Vagina (tissue), 2 donors: ENCODE measurements at regions not wholly inside any gene's neighbourhood (a gene's known extent, or its start where the extent isn't known, plus 50 kb on each side); places are given as distances from the start of the nearest gene placed in this dataset.

ENCODE experiments used
- DNase-seq, 2 donors: peaks; one replicate each; pipeline ENCODE4 v3.0.0-alpha.2; 2017; ENCODE audit errors: extremely low spot score in 2 of 2
- H3K27ac ChIP-seq: fragments of 200-600 bp; sonication (generic); one replicate; pipeline ENCODE4 v1.5.1; 2019
- H3K27me3 ChIP-seq: fragments of 200-600 bp; sonication (generic); one replicate; pipeline ENCODE4 v1.5.1; 2019
- H3K36me3 ChIP-seq, 2 donors: fragments of 200-600 bp; sonication (generic); one replicate each; pipeline ENCODE4 v1.5.1; 2017 to 2019
- H3K4me1 ChIP-seq: fragments of 200-600 bp; sonication (generic); one replicate; pipeline ENCODE4 v1.5.1; 2019
- H3K4me3 ChIP-seq, 2 donors: fragments of 200-600 bp; sonication (generic); 1 replicate in 1 of 2; 2 replicates in 1 of 2; pipeline ENCODE4 v1.5.1; 2016 to 2019
- H3K9me3 ChIP-seq: fragments of 200-600 bp; sonication (generic); one replicate; pipeline ENCODE4 v1.5.1; 2019
- POLR2A ChIP-seq, 2 donors: fragments of 450-650 bp; IDR thresholded peaks; one replicate each; pipeline ENCODE4 v1.6.1; 2017; ENCODE audit warnings: antibody characterized with exemption in 2 of 2, mild to moderate bottlenecking in 2 of 2, moderate library complexity in 2 of 2
- POLR2AphosphoS5 ChIP-seq, 2 donors: sonication (generic); formaldehyde crosslinking; IDR thresholded peaks; one replicate each; pipeline ENCODE4 v1.9.0; 2017; ENCODE audit warnings: antibody characterized with exemption in 2 of 2, mild to moderate bottlenecking in 2 of 2, low read depth in 1 of 2; ENCODE audit not compliant: insufficient read depth in 1 of 2
- intact Hi-C: fragments of 100-400 bp; cut with DNase I; formaldehyde crosslinking; loops from one replicate; pipeline ENCODE4 v1.15.1; 2023
- TF ChIP-seq, protein P1 (sequence below), 3 experiments: fragments of 450-650 bp in 2 of 3; fragments of 200-600 bp in 1 of 3; sonication (generic) in 1 of 3; IDR thresholded peaks; one replicate each; pipeline ENCODE4 v1.5.1; 2017 to 2019; ENCODE audit warnings: antibody characterized with exemption in 3 of 3, mild to moderate bottlenecking in 2 of 3, moderate library complexity in 2 of 3

GRCh38 chr6:155561966-155562364 lies 106.3 kb upstream of the NOX3 start:
- no peak for TF ChIP-seq POLR2AphosphoS5 (IDR thresholded peaks at IDR 0.05; ENCODE audit: insufficient read depth in 1 of 2, low read depth in 1 of 2)
- H3K27me3 ChIP-seq, result no peaks in the 10 kb centered on the region
- H3K4me1 ChIP-seq, result no peaks in the 10 kb centered on the region
- H3K9me3 ChIP-seq, result no peaks in the 10 kb centered on the region
- DNase-seq, result no peak
- no peaks in the 10 kb centered on the region for H3K36me3 ChIP-seq
- no peak overlapping the region for H3K4me3 ChIP-seq
- intact Hi-C loops, result no loop called here
- H3K27ac ChIP-seq, result no peak overlapping the region

GRCh38 chr6:155561257-155561965 lies 105.8 kb upstream of the NOX3 start:
- no peaks in the 10 kb centered on the region for H3K4me1 ChIP-seq
- intact Hi-C loops, result no loop called here
- no peaks in the 10 kb centered on the region for H3K9me3 ChIP-seq
- H3K27ac ChIP-seq, result no peak overlapping the region
- no peaks in the 10 kb centered on the region for H3K36me3 ChIP-seq
- no peak overlapping the region for H3K4me3 ChIP-seq
- DNase-seq, result no peak
- H3K27me3 ChIP-seq, result no peaks in the 10 kb centered on the region
- no peak for TF ChIP-seq POLR2A (IDR thresholded peaks at IDR 0.05)

DNA sequence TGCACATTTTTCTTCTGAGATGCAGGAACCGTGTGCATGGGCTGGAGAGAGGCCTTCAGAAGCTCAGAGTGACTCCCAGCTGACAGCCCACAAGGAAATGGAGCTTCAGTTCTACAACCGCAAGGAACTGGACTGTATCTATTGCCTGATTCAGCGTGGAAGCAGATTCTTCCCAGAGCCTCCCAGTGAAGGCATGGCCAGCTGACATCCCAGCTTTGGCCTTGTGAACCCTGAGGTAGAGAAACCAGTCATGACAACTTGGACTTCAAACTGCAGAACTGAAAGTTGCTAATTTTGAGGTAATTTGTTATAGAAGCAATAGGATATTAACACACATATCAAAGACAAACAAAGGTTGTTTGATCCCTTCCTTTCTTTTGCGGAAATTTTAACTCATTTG lies 94.3 kb upstream of the NOX3 start:
- intact Hi-C loops, result no loop called here
- TF ChIP-seq POLR2A (IDR thresholded peaks at IDR 0.05) (no peak), POLR2AphosphoS5 (IDR thresholded peaks at IDR 0.05; ENCODE audit: insufficient read depth in 1 of 2, low read depth in 1 of 2) (no peak)
- TF ChIP-seq, protein P1, sequence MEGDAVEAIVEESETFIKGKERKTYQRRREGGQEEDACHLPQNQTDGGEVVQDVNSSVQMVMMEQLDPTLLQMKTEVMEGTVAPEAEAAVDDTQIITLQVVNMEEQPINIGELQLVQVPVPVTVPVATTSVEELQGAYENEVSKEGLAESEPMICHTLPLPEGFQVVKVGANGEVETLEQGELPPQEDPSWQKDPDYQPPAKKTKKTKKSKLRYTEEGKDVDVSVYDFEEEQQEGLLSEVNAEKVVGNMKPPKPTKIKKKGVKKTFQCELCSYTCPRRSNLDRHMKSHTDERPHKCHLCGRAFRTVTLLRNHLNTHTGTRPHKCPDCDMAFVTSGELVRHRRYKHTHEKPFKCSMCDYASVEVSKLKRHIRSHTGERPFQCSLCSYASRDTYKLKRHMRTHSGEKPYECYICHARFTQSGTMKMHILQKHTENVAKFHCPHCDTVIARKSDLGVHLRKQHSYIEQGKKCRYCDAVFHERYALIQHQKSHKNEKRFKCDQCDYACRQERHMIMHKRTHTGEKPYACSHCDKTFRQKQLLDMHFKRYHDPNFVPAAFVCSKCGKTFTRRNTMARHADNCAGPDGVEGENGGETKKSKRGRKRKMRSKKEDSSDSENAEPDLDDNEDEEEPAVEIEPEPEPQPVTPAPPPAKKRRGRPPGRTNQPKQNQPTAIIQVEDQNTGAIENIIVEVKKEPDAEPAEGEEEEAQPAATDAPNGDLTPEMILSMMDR (IDR thresholded peaks at IDR 0.05), result no peak
- H3K4me3 ChIP-seq, result no peak overlapping the region
- no peak for DNase-seq
- H3K27me3 ChIP-seq, result no peaks in the 10 kb centered on the region
- no peak overlapping the region for H3K27ac ChIP-seq
- H3K36me3 ChIP-seq, result no peaks in the 10 kb centered on the region
- H3K4me1 ChIP-seq, result no peaks in the 10 kb centered on the region
- no peaks in the 10 kb centered on the region for H3K9me3 ChIP-seq

DNA sequence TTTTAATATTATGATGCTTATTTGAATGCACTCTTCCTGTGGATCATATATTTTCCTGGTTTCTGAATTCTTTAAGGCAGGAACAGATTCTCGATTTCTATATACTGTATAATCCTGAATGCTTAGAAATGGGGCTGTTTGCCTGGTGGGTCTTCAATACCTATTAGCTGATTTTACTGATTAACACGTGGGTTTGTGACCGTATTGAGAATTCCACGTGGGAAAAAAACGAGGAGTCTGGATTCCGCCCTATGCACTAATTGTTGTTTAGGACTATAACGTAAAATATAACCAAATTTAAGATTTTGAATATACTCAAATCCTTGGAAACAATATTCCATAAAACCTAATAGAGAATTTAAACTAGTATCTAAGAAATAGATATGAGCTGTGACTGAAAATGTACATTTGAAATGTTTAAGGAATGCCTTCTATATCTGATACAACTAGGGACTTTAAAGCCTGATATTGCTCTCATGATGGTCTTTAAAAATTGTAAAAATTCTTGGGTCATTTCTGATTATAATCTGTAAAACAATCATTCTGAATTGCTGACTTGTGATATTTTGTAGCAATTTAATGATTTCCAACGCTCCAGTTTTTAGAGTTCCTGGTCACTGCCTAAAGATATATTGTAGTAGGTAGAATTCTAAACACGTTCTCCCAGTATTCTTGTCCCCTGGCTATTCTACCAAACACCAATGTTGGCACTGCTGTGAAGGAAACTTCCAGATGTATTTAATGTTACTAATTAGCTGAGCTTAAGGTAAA lies 93.6 kb upstream of the NOX3 start:
- H3K4me1 ChIP-seq, result no peaks in the 10 kb centered on the region
- no peaks in the 10 kb centered on the region for H3K9me3 ChIP-seq
- H3K27me3 ChIP-seq, result no peaks in the 10 kb centered on the region
- DNase-seq, result no peak
- H3K36me3 ChIP-seq, result no peaks in the 10 kb centered on the region
- H3K27ac ChIP-seq, result no peak overlapping the region
- no peak overlapping the region for H3K4me3 ChIP-seq
- TF ChIP-seq, protein P1 (IDR thresholded peaks at IDR 0.05), result no peak
- no peak for TF ChIP-seq POLR2AphosphoS5 (IDR thresholded peaks at IDR 0.05; ENCODE audit: insufficient read depth in 1 of 2, low read depth in 1 of 2)
- TF ChIP-seq POLR2A (IDR thresholded peaks at IDR 0.05), result no peak
- intact Hi-C loops, result no loop called here

DNA sequence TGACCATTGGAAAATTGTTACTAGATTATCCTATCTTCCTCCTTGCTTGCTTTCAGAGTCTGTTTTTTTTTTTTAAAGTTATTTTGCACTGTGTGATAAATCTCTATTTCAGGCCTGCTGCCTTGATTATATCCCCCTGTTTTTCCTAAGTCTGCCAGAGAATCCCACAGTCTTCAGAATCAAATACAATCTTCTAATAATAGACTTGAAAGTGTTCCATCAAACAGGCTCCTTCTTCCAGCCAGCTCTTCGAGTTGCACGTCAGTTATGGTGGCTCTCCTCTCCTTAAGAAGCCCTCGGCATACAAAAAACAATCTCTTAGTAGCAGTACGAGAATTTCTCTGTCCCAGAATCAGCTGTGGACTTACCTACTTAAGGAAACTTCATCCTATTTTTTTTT lies 92.9 kb upstream of the NOX3 start:
- Histone ChIP-seq H3K9me3 (no peaks in the 10 kb centered on the region), H3K36me3 (no peaks in the 10 kb centered on the region), H3K4me1 (no peaks in the 10 kb centered on the region), H3K27ac (no peak overlapping the region), H3K27me3 (no peaks in the 10 kb centered on the region), H3K4me3 (no peak overlapping the region)
- intact Hi-C loops, result no loop called here
- no peak for TF ChIP-seq POLR2A (IDR thresholded peaks at IDR 0.05)
- DNase-seq, result no peak

DNA sequence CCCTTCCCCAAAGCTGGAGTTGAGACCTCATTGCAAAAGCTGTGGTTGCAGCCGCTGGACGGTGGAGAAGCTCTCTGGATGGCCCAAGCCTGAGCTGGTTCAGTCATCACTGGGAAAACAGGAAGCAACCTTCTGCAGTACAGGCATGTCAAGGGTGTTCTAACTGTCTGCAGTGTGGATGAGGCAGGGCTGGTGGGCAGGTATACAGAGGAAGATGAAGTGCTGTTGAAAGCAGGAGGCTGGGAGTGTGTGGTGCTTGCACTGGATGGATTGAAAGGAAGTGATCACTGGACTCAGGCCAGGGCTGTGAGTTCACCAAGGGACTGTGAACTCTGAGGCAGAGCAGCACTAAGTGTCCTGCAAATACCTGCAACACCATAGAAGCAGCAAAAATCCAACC lies 89.0 kb upstream of the NOX3 start:
- Histone ChIP-seq H3K36me3 (no peaks in the 10 kb centered on the region), H3K4me3 (no peak overlapping the region), H3K27me3 (no peaks in the 10 kb centered on the region), H3K27ac (no peak overlapping the region), H3K4me1 (no peaks in the 10 kb centered on the region), H3K9me3 (no peaks in the 10 kb centered on the region)
- intact Hi-C loops, result no loop called here
- TF ChIP-seq POLR2A (IDR thresholded peaks at IDR 0.05), result no peak
- TF ChIP-seq, protein P1 (IDR thresholded peaks at IDR 0.05), result no peak
- no peak for TF ChIP-seq POLR2AphosphoS5 (IDR thresholded peaks at IDR 0.05; ENCODE audit: insufficient read depth in 1 of 2, low read depth in 1 of 2)
- no peak for DNase-seq
